ENCODE measurements at regions not wholly inside any gene's neighbourhood (a gene's known extent, or its start where the extent isn't known, plus 50 kb on each side); places are given as distances from the start of the nearest gene placed in this dataset.
"Not testable (repeated sequence)": the region's sequence is repeated elsewhere in the genome, so short reads cannot be mapped to it uniquely, and the experiment has no call there.

DNA sequence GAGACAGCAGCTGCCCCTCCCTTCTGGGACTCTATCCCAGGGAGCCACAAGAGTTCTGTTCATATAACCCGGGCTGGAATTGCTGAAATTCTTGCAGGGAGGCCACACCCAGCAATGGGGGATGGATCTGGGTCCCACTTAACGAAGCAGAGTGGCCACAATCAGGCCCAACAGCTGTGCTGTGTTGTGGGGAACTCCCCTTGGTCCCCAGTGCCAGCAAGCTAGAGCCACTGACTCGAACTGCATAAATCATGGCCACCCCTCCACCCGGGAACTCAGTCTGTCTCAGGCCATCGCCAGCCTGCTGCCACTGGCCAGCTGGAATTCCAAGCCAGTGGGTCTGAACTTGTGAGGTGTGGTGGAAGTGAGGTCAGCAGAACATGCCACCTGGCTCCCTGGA is 111.1 kb downstream of the KLF8 start:
- Histone ChIP-seq H3K27me3 (no peaks in the 10 kb centered on the region), H3K4me1 (no peaks in the 10 kb centered on the region), H3K27ac (no peak overlapping the region), H3K36me3 (no peaks in the 10 kb centered on the region), H3K9me3 (no peaks in the 10 kb centered on the region), H3K4me3 (no peak overlapping the region)
- whole genome bisulfite sequencing, 2 donors (ENCODE audit: low coverage in 1 of 2) = no CpG with 5 or more reads among the region's 5 CpGs
- ATAC-seq = no peak
- TF ChIP-seq POLR2A (IDR thresholded peaks at IDR 0.05) (no peak), POLR2AphosphoS5 (IDR thresholded peaks at IDR 0.05) (no peak), EP300 (IDR thresholded peaks at IDR 0.05) (no peak)
- TF ChIP-seq, protein P1, sequence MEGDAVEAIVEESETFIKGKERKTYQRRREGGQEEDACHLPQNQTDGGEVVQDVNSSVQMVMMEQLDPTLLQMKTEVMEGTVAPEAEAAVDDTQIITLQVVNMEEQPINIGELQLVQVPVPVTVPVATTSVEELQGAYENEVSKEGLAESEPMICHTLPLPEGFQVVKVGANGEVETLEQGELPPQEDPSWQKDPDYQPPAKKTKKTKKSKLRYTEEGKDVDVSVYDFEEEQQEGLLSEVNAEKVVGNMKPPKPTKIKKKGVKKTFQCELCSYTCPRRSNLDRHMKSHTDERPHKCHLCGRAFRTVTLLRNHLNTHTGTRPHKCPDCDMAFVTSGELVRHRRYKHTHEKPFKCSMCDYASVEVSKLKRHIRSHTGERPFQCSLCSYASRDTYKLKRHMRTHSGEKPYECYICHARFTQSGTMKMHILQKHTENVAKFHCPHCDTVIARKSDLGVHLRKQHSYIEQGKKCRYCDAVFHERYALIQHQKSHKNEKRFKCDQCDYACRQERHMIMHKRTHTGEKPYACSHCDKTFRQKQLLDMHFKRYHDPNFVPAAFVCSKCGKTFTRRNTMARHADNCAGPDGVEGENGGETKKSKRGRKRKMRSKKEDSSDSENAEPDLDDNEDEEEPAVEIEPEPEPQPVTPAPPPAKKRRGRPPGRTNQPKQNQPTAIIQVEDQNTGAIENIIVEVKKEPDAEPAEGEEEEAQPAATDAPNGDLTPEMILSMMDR (IDR thresholded peaks at IDR 0.05) = no peak

DNA sequence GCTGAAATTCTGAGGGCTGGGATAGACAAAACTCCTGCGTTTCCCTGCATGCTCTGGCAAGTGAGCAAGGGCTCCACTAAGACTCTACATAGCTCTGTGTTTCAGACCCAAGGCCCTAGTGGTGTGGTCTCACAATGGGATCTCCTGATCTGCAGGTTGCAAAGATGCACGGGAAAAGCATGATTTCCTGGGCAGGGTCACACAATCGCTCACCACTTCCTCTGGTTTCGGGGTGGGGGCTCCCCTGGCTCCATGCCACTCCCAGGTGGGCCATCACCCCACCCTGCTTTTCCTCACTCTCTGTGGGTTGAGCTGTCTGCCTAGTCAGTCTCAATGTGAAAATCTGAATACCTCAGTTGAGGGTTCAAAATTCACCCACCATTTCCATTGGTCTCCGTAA is 111.5 kb downstream of the KLF8 start:
- no peak for TF ChIP-seq EP300 (IDR thresholded peaks at IDR 0.05)
- no peak for TF ChIP-seq POLR2A (IDR thresholded peaks at IDR 0.05)
- TF ChIP-seq POLR2AphosphoS5 (IDR thresholded peaks at IDR 0.05) = no peak
- TF ChIP-seq, protein P1 (IDR thresholded peaks at IDR 0.05) = no peak
- H3K27ac ChIP-seq = no peak overlapping the region
- no peaks in the 10 kb centered on the region for H3K9me3 ChIP-seq
- H3K4me3 ChIP-seq = no peak overlapping the region
- no peaks in the 10 kb centered on the region for H3K27me3 ChIP-seq
- no peak for ATAC-seq
- H3K36me3 ChIP-seq = no peaks in the 10 kb centered on the region
- 67 to 86% methylated on average over 1 to 2 of the region's 5 CpGs for WGBS, 2 donors (ENCODE audit: low coverage in 1 of 2)
- no peaks in the 10 kb centered on the region for H3K4me1 ChIP-seq

DNA sequence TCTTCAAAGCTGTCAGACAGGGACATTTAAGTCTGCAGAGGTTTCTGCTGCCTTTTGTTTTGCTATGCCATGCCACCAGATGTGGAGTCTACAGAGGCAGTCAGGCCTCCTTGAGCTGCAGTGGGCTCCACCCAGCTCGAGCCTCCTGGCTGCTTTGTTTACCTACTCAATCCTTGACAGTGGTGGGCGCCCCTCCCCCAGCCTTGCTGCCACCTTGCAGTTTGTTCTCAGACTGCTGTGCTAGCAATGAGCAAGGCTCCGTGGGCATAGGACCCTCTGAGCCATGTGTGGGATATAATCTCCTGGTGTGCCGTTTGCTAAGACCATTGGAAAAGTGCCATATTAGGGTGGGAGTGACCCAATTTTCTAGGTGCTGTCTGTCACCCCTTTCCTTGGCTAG is 126.0 kb downstream of the KLF8 start:
- not testable (repeated sequence) for H3K27ac ChIP-seq, H3K4me1 ChIP-seq, H3K4me3 ChIP-seq, ATAC-seq, H3K36me3 ChIP-seq, H3K27me3 ChIP-seq
- peaks cover 0 to 12% (median 0%) of the 10 kb centered on the region in 3 donors for H3K9me3 ChIP-seq
- WGBS, 2 donors (ENCODE audit: low coverage in 1 of 2) = 60% methylated on average over 1 of the region's 4 CpGs; no CpG with 5 or more reads in 1 of the 2 donors

DNA sequence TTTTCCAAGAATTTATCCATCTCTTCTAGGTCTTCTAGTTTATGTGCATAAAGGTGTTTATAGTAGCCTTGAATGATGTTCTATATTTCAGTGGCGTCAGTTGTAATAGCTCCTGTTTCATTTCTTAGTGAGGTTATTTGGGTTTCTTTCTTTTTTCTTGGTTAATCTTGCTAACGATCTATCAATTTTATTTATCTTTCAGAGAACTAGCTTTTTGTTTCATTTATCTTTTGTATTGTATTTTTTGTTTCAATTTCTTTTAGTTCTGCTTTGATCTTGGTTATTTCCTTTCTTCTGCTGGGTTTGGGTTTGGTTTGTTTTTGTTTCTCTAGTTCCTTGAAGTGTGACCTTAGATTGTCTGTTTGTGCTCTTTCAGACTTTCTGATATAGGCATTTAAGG is 133.0 kb downstream of the KLF8 start:
- not testable (repeated sequence) for H3K36me3 ChIP-seq, ATAC-seq, H3K9me3 ChIP-seq, H3K4me3 ChIP-seq, H3K27ac ChIP-seq, H3K4me1 ChIP-seq, H3K27me3 ChIP-seq
- WGBS, 2 donors (ENCODE audit: low coverage in 1 of 2) = 71 to 100% methylated on average over 2 of the region's 2 CpGs

DNA sequence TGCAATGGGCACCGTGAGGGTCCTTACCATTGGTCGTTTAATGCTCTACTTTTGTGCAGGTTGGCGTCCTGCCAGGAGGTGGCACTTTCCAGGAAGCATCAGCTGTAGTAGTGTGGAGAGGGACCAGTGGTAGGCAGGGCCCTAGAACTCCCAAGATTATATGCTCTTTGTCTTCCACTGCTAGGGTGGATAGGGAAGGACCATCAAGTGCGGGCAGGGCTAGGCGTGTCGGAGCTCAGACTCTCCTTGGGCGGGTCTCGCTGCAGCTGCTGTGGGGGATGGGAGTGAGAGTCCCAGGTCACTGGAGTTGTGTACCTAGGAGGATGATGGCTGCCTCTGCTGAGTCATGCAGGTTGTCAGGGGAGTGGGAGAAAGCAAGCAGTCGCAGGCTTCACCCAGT is 134.7 kb downstream of the KLF8 start:
- Histone ChIP-seq H3K27me3 (no peaks in the 10 kb centered on the region), H3K9me3 (no peaks in the 10 kb centered on the region), H3K4me3 (no peak overlapping the region), H3K27ac (no peak overlapping the region), H3K4me1 (no peaks in the 10 kb centered on the region), H3K36me3 (no peaks in the 10 kb centered on the region)
- TF ChIP-seq POLR2A (IDR thresholded peaks at IDR 0.05) = no peak
- TF ChIP-seq, protein P1 (IDR thresholded peaks at IDR 0.05) = no peak
- TF ChIP-seq EP300 (IDR thresholded peaks at IDR 0.05) = no peak
- no peak for TF ChIP-seq POLR2AphosphoS5 (IDR thresholded peaks at IDR 0.05)
- 60 to 95% methylated on average over 1 to 3 of the region's 9 CpGs for WGBS, 2 donors (ENCODE audit: low coverage in 1 of 2)
- no peak for ATAC-seq

DNA sequence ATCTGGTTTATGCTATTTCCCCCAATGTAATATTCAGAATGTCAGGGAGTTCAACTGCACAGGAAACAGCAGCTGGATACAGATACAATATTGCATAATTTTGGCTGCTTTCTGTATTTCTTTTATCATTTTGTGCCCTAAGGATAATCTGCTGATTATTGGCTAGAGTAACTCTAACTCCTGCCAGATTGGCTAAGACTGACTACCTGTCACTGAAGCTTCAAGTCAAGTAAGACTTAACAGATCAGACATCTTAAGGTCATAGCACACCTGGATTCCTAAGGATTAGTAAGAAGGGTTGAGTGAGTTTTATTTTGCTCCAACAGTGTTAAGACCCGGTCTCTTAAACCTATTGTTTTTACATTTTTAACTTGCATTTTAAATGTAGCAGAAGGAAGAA is 136.8 kb downstream of the KLF8 start:
- no peaks in the 10 kb centered on the region for H3K27me3 ChIP-seq
- ATAC-seq = no peak
- no peak overlapping the region for H3K4me3 ChIP-seq
- TF ChIP-seq EP300 (IDR thresholded peaks at IDR 0.05) (no peak), POLR2AphosphoS5 (IDR thresholded peaks at IDR 0.05) (no peak), POLR2A (IDR thresholded peaks at IDR 0.05) (no peak)
- TF ChIP-seq, protein P1 (IDR thresholded peaks at IDR 0.05) = no peak
- no peaks in the 10 kb centered on the region for H3K36me3 ChIP-seq
- WGBS, 2 donors (ENCODE audit: low coverage in 1 of 2) = 50% methylated on average over 1 of the region's 1 CpG; no CpG with 5 or more reads in 1 of the 2 donors
- H3K27ac ChIP-seq = no peak overlapping the region
- H3K9me3 ChIP-seq = no peaks in the 10 kb centered on the region
- no peaks in the 10 kb centered on the region for H3K4me1 ChIP-seq

DNA sequence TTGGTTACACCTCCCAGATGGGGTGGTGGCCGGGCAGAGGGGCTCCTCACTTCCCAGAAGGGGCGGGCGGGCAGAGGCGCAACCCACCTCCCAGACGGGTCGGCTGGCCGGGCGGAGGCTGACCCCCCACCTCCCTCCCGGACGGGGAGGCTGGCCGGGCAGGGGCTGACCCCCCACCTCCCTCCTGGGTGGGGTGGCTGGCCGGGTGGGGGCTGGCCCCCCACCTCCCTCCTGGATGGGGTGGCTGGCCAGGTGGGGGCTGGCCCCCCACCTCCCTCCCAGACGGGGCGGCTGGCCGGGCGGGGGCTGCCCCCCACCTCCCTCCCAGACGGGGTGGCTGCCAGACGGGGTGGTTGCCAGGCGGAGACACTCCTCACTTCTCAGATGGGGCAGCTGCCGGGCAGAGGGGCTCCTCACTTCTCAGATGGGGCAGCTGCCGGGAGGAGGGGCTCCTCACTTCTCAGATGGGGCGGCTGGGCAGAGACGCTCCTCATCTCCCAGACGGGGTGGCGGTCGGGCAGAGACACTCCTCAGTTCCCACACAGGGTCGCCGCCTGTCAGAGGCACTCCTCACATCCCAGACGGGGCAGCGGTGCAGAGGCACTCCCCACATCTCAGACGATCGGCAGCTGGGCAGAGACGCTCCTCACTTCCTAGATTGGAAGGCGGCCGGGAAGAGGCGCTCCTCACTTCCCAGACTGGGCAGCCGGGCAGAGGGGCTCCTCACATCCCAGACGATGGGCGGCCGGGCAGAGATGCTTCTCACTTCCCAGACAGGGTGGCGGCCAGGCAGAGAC is 148.0 kb downstream of the KLF8 start:
- not testable (repeated sequence) for H3K9me3 ChIP-seq, H3K27me3 ChIP-seq, H3K4me3 ChIP-seq, H3K36me3 ChIP-seq, H3K27ac ChIP-seq, H3K4me1 ChIP-seq, ATAC-seq
- no CpG with 5 or more reads among the region's 41 CpGs for WGBS, 2 donors (ENCODE audit: low coverage in 1 of 2)

All from gastroesophageal sphincter (tissue), 4 donors.